K562 (cell line): ENCODE measurements at regions not wholly inside any gene's neighbourhood (a gene's known extent, or its start where the extent isn't known, plus 50 kb on each side); places are given as distances from the start of the nearest gene placed in this dataset.

ENCODE experiments used
- ATAC-seq: fragments of 200-7000 bp; cut with Tn5 transposase; 3 replicates; pipeline ENCODE4 v1.9.1; 2020; ENCODE audit warnings: moderate library complexity
- BruUV-seq: library from RNA; stranded (reverse); fragments of 400-500 nt; replicated peaks from 2 replicates; lab custom pipeline; 2021; lab: Mats Ljungman, UMichigan
- CTCF ChIA-PET: fragments of 300-600 bp; formaldehyde crosslinking; extraction: SDS; loops from one replicate; lab custom pipeline; 2021; ENCODE audit warnings: low intra/inter-chr PET ratio; lab: Yijun Ruan, JAX
- POLR2A ChIA-PET: fragments of 300-600, 350-650 bp; sonication (Branson Sonifier 250); formaldehyde crosslinking; extraction: SDS; loops from one replicate; lab custom pipeline; 2021; ENCODE audit warnings: antibody characterized with exemption, inconsistent platforms; lab: Yijun Ruan, JAX
- DNase-seq, 4 experiments: peaks; one replicate each; pipeline versions ENCODE4 v3.0.0 to v3.0.0-alpha.2; 2011 to 2018; ENCODE audit warnings: low spot score in 3 of 4, mixed read lengths in 3 of 4; ENCODE audit errors: extremely low read depth in 1 of 4
- FAIRE-seq: peaks from 2 replicates; lab custom pipeline; 2011; peaks lifted over from hg19 to GRCh38; lab: Jason Lieb, UNC
- H2AFZ ChIP-seq: 2 replicates; pipeline ENCODE4 v1.6.0; 2011; ENCODE audit warnings: low read depth, low read length, control low read depth, inconsistent platforms
- H3K27ac ChIP-seq: fragments of 200-600 bp; 3 replicates; pipeline ENCODE4 v1.8.0; 2011; ENCODE audit warnings: low read depth, mild to moderate bottlenecking, control low read depth, inconsistent platforms, low read length, moderate library complexity, mixed read lengths; ENCODE audit errors: extremely low read depth
- H3K27me3 ChIP-seq, 2 experiments: fragments of 300-600 bp in 1 of 2; 2 replicates in 1 of 2; 3 replicates in 1 of 2; pipeline versions ENCODE4 v1.6.0 to v1.8.0; 2011; ENCODE audit warnings: inconsistent platforms in 2 of 2, low read length in 2 of 2, mild to moderate bottlenecking in 1 of 2, mixed read lengths in 1 of 2, moderate library complexity in 1 of 2; ENCODE audit not compliant: control insufficient read depth in 2 of 2, insufficient read depth in 2 of 2
- H3K36me3 ChIP-seq: fragments of 300-600 bp; 3 replicates; pipeline ENCODE4 v1.8.0; 2011; ENCODE audit warnings: mild to moderate bottlenecking, low read length, inconsistent platforms; ENCODE audit not compliant: control insufficient read depth, insufficient read depth
- H3K4me1 ChIP-seq, 2 experiments: fragments of 200-600 bp in 1 of 2; replicated peaks in 1 of 2; 2 replicates in 1 of 2; 3 replicates in 1 of 2; pipeline versions ENCODE4 v1.5.1 to v1.8.0; 2011; ENCODE audit warnings: inconsistent platforms in 2 of 2, low read length in 2 of 2, mild to moderate bottlenecking in 1 of 2, mixed read lengths in 1 of 2, moderate library complexity in 1 of 2; ENCODE audit not compliant: control insufficient read depth in 2 of 2, insufficient read depth in 2 of 2
- H3K4me2 ChIP-seq: 2 replicates; pipeline ENCODE4 v1.6.1; 2011; ENCODE audit warnings: low read length, control low read depth, inconsistent platforms, mixed read lengths; ENCODE audit not compliant: insufficient read depth
- H3K4me3 ChIP-seq: fragments of 200-600 bp; sonication (generic), shearing (Covaris generic); 2 replicates; pipeline ENCODE4 v1.5.1; 2016; ENCODE audit warnings: control low read depth, inconsistent platforms
- H3K79me2 ChIP-seq: fragments of 200-600 bp; 3 replicates; pipeline ENCODE4 v1.8.0; 2011; ENCODE audit warnings: low read length, inconsistent platforms; ENCODE audit not compliant: control insufficient read depth, insufficient read depth
- H3K9ac ChIP-seq, 2 experiments: 2 replicates each; pipeline versions ENCODE4 v1.6.0 to v1.6.1; 2011; ENCODE audit warnings: low read depth in 2 of 2, low read length in 2 of 2, control low read depth in 1 of 2, inconsistent platforms in 1 of 2, mild to moderate bottlenecking in 1 of 2, mixed read lengths in 1 of 2; ENCODE audit not compliant: insufficient read depth in 1 of 2
- H3K9me1 ChIP-seq: one replicate; pipeline ENCODE4 v1.6.0; 2011; ENCODE audit warnings: inconsistent platforms, mild to moderate bottlenecking, low read length, moderate library complexity; ENCODE audit not compliant: control insufficient read depth, insufficient read depth
- H3K9me3 ChIP-seq: replicated peaks from 2 replicates; pipeline ENCODE4 v1.5.1; 2011; ENCODE audit warnings: low read depth, low read length, inconsistent platforms; ENCODE audit not compliant: control insufficient read depth, insufficient read depth
- H4K20me1 ChIP-seq: replicated peaks from 2 replicates; pipeline ENCODE4 v1.6.1; 2011; ENCODE audit warnings: low read length, inconsistent platforms, mixed read lengths; ENCODE audit not compliant: control insufficient read depth, insufficient read depth
- GABPB2 ChIP-seq: fragments of 250-450 bp; sonication (Bioruptor Pico); conservative IDR thresholded peaks from 2 replicates; pipeline ENCODE4 v1.5.1; 2021; ENCODE audit warnings: mild to moderate bottlenecking
- POLR3A ChIP-seq: IDR thresholded peaks from 2 replicates; pipeline ENCODE4 v1.6.1; 2011; ENCODE audit warnings: borderline replicate concordance, mild to moderate bottlenecking, moderate library complexity; ENCODE audit not compliant: insufficient read length, insufficient read depth; ENCODE audit errors: extremely low read depth
- POU5F1 ChIP-seq: fragments of 150-350 bp; IDR thresholded peaks from 2 replicates; pipeline ENCODE4 v1.6.1; 2014; ENCODE audit warnings: borderline replicate concordance, low read length, low read depth, mild to moderate bottlenecking; ENCODE audit not compliant: partially characterized antibody
- PURB ChIP-seq: sonication (generic); formaldehyde crosslinking; IDR thresholded peaks from 2 replicates; pipeline ENCODE4 v1.9.0; 2021; ENCODE audit warnings: low read depth, mild to moderate bottlenecking, missing genetic modification reagents
- ZNF589 ChIP-seq: fragments of 200-800 bp; sonication (Bioruptor generic); IDR thresholded peaks from 2 replicates; pipeline ENCODE4 v1.6.1; 2016; ENCODE audit warnings: low read depth, missing genetic modification characterization, missing compliant biosample characterization
- WGBS: fragments of 100-300 bp; shearing (Covaris generic); methylation state at CpG from one replicate; pipeline ENCODE4 v1.1.6; 2016; ENCODE audit warnings: low coverage, mixed read lengths; ENCODE audit not compliant: insufficient coverage; ENCODE audit errors: missing lambda C conversion rate; 5-methylcytosine and 5-hydroxymethylcytosine counted together
- in situ Hi-C: fragments of 300-500 bp; cut with MboI; formaldehyde crosslinking; loops from 4 replicates; pipeline ENCODE4 v1.15.0; 2018; ENCODE audit warnings: inconsistent platforms, mixed read lengths
- intact Hi-C: fragments of 100-400 bp; cut with micrococcal nuclease; formaldehyde crosslinking; loops from 2 replicates; pipeline ENCODE4 v1.14.2; 2022
- TF ChIP-seq, protein P1 (sequence below): fragments of 250-450 bp; sonication (Bioruptor Pico); IDR thresholded peaks from 2 replicates; pipeline ENCODE4 v1.8.0; 2022; ENCODE audit warnings: moderate library complexity, mild to moderate bottlenecking, inconsistent platforms
- TF ChIP-seq, protein P2 (sequence below): sonication (generic); formaldehyde crosslinking; IDR thresholded peaks from 2 replicates; pipeline ENCODE4 v1.8.1; 2023; ENCODE audit warnings: mild to moderate bottlenecking, missing genetic modification reagents
- TF ChIP-seq, protein P3 (sequence below), 2 experiments: fragments of 450-650 bp; IDR thresholded peaks; 2 replicates each; pipeline ENCODE4 v1.6.1; 2016
- TF ChIP-seq, protein P4 (sequence below): sonication (generic); formaldehyde crosslinking; IDR thresholded peaks from 2 replicates; pipeline ENCODE4 v1.8.1; 2022; ENCODE audit warnings: missing genetic modification reagents
- TF ChIP-seq, protein P5 (sequence below): fragments of 450-650 bp; IDR thresholded peaks from 2 replicates; pipeline ENCODE4 v1.6.1; 2017; ENCODE audit warnings: antibody characterized with exemption
- TF ChIP-seq, protein P6 (sequence below): fragments of 250-450 bp; sonication (Bioruptor Pico); IDR thresholded peaks from 2 replicates; pipeline ENCODE4 v1.5.0; 2022; ENCODE audit warnings: mild to moderate bottlenecking

DNA sequence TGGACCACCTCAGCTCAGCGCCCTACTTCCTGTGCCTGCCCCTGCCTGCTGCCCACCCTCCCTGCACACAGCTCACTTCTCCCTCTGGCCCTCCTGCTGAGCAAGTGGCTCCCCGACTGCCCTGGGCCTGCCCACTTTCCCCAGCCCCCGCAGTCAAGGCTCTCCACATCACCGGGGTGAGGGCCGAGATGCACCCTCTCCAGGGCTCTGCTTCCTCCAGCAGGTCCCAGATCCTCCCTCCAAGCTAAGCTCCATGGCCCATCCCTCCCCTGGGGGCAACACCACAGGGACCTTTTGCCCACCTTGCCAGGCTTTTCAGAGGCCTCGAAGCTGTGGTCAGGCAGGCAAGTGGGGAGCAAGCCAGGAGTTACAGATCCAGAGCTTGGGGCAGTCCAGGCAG is 820.2 kb downstream of the KCNJ18 start:
- Histone ChIP-seq H3K9ac (no peak overlapping the region), H3K4me2 (no peak overlapping the region), H3K4me1 (peaks cover 0 to 4% of the 10 kb centered on the region in 2 experiments; a peak in 3 of 5 replicates), H3K4me3 (no peak overlapping the region), H2AFZ (no peak overlapping the region), H3K9me3 (no peaks in the 10 kb centered on the region), H4K20me1 (no peaks in the 10 kb centered on the region), H3K27ac (no peak overlapping the region), H3K9me1 (no peaks in the 10 kb centered on the region), H3K79me2 (no peaks in the 10 kb centered on the region), H3K27me3 (no peaks in the 10 kb centered on the region), H3K36me3 (no peaks in the 10 kb centered on the region)
- 0% methylated on average over 3 of the region's 6 CpGs for WGBS
- no peak for DNase-seq
- BruUV-seq = no TSS peak
- intact Hi-C loops (no loop called here), in situ Hi-C loops (no loop called here)
- ChIA-PET POLR2A (no interaction called here), CTCF (no interaction called here)
- ATAC-seq = no peak
- no peak for FAIRE-seq
- TF ChIP-seq POU5F1 = no peak
- TF ChIP-seq PURB (CRISPR knock-in tag) = no peak
- TF ChIP-seq, protein P1, sequence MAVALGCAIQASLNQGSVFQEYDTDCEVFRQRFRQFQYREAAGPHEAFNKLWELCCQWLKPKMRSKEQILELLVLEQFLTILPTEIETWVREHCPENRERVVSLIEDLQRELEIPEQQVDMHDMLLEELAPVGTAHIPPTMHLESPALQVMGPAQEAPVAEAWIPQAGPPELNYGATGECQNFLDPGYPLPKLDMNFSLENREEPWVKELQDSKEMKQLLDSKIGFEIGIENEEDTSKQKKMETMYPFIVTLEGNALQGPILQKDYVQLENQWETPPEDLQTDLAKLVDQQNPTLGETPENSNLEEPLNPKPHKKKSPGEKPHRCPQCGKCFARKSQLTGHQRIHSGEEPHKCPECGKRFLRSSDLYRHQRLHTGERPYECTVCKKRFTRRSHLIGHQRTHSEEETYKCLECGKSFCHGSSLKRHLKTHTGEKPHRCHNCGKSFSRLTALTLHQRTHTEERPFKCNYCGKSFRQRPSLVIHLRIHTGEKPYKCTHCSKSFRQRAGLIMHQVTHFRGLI (CRISPR knock-in tag) = no peak
- TF ChIP-seq, protein P2, sequence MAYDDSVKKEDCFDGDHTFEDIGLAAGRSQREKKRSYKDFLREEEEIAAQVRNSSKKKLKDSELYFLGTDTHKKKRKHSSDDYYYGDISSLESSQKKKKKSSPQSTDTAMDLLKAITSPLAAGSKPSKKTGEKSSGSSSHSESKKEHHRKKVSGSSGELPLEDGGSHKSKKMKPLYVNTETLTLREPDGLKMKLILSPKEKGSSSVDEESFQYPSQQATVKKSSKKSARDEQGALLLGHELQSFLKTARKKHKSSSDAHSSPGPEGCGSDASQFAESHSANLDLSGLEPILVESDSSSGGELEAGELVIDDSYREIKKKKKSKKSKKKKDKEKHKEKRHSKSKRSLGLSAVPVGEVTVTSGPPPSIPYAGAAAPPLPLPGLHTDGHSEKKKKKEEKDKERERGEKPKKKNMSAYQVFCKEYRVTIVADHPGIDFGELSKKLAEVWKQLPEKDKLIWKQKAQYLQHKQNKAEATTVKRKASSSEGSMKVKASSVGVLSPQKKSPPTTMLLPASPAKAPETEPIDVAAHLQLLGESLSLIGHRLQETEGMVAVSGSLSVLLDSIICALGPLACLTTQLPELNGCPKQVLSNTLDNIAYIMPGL (CRISPR knock-in tag) = no peak
- TF ChIP-seq, protein P3, sequence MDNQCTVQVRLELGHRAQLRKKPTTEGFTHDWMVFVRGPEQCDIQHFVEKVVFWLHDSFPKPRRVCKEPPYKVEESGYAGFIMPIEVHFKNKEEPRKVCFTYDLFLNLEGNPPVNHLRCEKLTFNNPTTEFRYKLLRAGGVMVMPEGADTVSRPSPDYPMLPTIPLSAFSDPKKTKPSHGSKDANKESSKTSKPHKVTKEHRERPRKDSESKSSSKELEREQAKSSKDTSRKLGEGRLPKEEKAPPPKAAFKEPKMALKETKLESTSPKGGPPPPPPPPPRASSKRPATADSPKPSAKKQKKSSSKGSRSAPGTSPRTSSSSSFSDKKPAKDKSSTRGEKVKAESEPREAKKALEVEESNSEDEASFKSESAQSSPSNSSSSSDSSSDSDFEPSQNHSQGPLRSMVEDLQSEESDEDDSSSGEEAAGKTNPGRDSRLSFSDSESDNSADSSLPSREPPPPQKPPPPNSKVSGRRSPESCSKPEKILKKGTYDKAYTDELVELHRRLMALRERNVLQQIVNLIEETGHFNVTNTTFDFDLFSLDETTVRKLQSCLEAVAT (IDR thresholded peaks at IDR 0.05) = no peak
- TF ChIP-seq, protein P4, sequence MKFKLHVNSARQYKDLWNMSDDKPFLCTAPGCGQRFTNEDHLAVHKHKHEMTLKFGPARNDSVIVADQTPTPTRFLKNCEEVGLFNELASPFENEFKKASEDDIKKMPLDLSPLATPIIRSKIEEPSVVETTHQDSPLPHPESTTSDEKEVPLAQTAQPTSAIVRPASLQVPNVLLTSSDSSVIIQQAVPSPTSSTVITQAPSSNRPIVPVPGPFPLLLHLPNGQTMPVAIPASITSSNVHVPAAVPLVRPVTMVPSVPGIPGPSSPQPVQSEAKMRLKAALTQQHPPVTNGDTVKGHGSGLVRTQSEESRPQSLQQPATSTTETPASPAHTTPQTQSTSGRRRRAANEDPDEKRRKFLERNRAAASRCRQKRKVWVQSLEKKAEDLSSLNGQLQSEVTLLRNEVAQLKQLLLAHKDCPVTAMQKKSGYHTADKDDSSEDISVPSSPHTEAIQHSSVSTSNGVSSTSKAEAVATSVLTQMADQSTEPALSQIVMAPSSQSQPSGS (CRISPR knock-in tag) = no peak
- no peak for TF ChIP-seq ZNF589 (CRISPR knock-in tag)
- no peak for TF ChIP-seq GABPB2
- TF ChIP-seq, protein P5, sequence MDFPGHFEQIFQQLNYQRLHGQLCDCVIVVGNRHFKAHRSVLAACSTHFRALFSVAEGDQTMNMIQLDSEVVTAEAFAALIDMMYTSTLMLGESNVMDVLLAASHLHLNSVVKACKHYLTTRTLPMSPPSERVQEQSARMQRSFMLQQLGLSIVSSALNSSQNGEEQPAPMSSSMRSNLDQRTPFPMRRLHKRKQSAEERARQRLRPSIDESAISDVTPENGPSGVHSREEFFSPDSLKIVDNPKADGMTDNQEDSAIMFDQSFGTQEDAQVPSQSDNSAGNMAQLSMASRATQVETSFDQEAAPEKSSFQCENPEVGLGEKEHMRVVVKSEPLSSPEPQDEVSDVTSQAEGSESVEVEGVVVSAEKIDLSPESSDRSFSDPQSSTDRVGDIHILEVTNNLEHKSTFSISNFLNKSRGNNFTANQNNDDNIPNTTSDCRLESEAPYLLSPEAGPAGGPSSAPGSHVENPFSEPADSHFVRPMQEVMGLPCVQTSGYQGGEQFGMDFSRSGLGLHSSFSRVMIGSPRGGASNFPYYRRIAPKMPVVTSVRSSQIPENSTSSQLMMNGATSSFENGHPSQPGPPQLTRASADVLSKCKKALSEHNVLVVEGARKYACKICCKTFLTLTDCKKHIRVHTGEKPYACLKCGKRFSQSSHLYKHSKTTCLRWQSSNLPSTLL = no peak
- TF ChIP-seq POLR3A = no peak
- TF ChIP-seq, protein P6, sequence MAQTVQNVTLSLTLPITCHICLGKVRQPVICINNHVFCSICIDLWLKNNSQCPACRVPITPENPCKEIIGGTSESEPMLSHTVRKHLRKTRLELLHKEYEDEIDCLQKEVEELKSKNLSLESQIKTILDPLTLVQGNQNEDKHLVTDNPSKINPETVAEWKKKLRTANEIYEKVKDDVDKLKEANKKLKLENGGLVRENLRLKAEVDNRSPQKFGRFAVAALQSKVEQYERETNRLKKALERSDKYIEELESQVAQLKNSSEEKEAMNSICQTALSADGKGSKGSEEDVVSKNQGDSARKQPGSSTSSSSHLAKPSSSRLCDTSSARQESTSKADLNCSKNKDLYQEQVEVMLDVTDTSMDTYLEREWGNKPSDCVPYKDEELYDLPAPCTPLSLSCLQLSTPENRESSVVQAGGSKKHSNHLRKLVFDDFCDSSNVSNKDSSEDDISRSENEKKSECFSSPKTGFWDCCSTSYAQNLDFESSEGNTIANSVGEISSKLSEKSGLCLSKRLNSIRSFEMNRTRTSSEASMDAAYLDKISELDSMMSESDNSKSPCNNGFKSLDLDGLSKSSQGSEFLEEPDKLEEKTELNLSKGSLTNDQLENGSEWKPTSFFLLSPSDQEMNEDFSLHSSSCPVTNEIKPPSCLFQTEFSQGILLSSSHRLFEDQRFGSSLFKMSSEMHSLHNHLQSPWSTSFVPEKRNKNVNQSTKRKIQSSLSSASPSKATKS (CRISPR knock-in tag) = no peak
